Panc1 (cell line): ENCODE measurements at regions not wholly inside any gene's neighbourhood (a gene's known extent, or its start where the extent isn't known, plus 50 kb on each side); places are given as distances from the start of the nearest gene placed in this dataset.

Experiments used
- CTCF ChIP-seq: fragments of 450-650 bp; IDR thresholded peaks from 2 replicates; pipeline ENCODE4 v1.5.1; 2017; ENCODE audit warnings: mild to moderate bottlenecking
- POLR2AphosphoS5 ChIP-seq: IDR thresholded peaks from 2 replicates; pipeline ENCODE4 v1.6.1; 2012; ENCODE audit warnings: mild to moderate bottlenecking, low read depth, low read length, moderate library complexity
- SIN3A ChIP-seq: IDR thresholded peaks from 2 replicates; pipeline ENCODE4 v1.6.1; 2012; ENCODE audit warnings: low read depth, mild to moderate bottlenecking, low read length, moderate library complexity, borderline replicate concordance; ENCODE audit not compliant: insufficient read depth
- TCF7L2 ChIP-seq: IDR thresholded peaks from 2 replicates; pipeline ENCODE4 v1.6.1; 2011; ENCODE audit warnings: mild to moderate bottlenecking, low read depth, low read length, inconsistent platforms
- TF ChIP-seq, protein P1 (sequence below), 2 experiments: IDR thresholded peaks; 2 replicates each; pipeline ENCODE4 v1.6.1; 2011 to 2012; ENCODE audit warnings: low read depth in 2 of 2, control low read depth in 1 of 2, low read length in 1 of 2, mild to moderate bottlenecking in 1 of 2, moderate library complexity in 1 of 2; ENCODE audit not compliant: insufficient read depth in 1 of 2

- TF ChIP-seq TCF7L2, result no peak
- TF ChIP-seq CTCF, result no peak
- TF ChIP-seq POLR2AphosphoS5, result no peak
- TF ChIP-seq, protein P1, sequence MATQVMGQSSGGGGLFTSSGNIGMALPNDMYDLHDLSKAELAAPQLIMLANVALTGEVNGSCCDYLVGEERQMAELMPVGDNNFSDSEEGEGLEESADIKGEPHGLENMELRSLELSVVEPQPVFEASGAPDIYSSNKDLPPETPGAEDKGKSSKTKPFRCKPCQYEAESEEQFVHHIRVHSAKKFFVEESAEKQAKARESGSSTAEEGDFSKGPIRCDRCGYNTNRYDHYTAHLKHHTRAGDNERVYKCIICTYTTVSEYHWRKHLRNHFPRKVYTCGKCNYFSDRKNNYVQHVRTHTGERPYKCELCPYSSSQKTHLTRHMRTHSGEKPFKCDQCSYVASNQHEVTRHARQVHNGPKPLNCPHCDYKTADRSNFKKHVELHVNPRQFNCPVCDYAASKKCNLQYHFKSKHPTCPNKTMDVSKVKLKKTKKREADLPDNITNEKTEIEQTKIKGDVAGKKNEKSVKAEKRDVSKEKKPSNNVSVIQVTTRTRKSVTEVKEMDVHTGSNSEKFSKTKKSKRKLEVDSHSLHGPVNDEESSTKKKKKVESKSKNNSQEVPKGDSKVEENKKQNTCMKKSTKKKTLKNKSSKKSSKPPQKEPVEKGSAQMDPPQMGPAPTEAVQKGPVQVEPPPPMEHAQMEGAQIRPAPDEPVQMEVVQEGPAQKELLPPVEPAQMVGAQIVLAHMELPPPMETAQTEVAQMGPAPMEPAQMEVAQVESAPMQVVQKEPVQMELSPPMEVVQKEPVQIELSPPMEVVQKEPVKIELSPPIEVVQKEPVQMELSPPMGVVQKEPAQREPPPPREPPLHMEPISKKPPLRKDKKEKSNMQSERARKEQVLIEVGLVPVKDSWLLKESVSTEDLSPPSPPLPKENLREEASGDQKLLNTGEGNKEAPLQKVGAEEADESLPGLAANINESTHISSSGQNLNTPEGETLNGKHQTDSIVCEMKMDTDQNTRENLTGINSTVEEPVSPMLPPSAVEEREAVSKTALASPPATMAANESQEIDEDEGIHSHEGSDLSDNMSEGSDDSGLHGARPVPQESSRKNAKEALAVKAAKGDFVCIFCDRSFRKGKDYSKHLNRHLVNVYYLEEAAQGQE (IDR thresholded peaks at IDR 0.05; ENCODE audit: insufficient read depth in 1 of 2, low read depth in 2 of 2, low read length in 1 of 2), result no peak
- no peak for TF ChIP-seq SIN3A
Measured at GRCh38 chr12:115386946-115387345, 703.0 kb upstream of the TBX3 start.
